ENCODE measurements at regions not wholly inside any gene's neighbourhood (a gene's known extent, or its start where the extent isn't known, plus 50 kb on each side); places are given as distances from the start of the nearest gene placed in this dataset.

DNA sequence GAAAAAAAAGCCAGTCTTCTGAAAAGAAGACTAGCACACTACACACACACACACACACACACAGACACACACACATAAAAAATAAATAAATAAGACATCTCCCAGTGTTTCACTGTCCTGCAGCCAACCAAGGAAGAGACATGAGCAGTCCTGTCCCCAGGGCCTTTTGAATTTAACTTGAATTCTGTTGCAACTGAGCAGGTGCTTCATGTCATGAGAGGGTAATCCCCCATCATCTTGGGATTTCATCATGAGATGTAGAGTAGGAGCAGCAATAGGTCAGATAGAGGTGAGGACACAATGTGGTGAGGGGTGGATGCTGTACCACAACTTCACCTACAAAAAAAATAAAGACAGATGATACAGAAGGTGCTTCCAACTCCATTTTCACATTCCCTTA, 682.2 kb upstream of the TSPY4 start:
- H3K9me3 ChIP-seq: no peaks in the 10 kb centered on the region
- intact Hi-C loops (cut with DNase I; ENCODE audit: low total_unique reads): no loop called here
- H3K4me1 ChIP-seq: no peaks in the 10 kb centered on the region
- H3K4me3 ChIP-seq: no peak overlapping the region
- DNase-seq: no peak
- no peak overlapping the region for H3K27ac ChIP-seq
- no peaks in the 10 kb centered on the region for H3K36me3 ChIP-seq
- no peaks in the 10 kb centered on the region for H3K27me3 ChIP-seq (replicated peaks in 1 of 7)
- TF ChIP-seq POLR2AphosphoS5 (IDR thresholded peaks at IDR 0.05) (no peak), POLR2A (IDR thresholded peaks at IDR 0.05) (no peak)
- TF ChIP-seq, protein P1, sequence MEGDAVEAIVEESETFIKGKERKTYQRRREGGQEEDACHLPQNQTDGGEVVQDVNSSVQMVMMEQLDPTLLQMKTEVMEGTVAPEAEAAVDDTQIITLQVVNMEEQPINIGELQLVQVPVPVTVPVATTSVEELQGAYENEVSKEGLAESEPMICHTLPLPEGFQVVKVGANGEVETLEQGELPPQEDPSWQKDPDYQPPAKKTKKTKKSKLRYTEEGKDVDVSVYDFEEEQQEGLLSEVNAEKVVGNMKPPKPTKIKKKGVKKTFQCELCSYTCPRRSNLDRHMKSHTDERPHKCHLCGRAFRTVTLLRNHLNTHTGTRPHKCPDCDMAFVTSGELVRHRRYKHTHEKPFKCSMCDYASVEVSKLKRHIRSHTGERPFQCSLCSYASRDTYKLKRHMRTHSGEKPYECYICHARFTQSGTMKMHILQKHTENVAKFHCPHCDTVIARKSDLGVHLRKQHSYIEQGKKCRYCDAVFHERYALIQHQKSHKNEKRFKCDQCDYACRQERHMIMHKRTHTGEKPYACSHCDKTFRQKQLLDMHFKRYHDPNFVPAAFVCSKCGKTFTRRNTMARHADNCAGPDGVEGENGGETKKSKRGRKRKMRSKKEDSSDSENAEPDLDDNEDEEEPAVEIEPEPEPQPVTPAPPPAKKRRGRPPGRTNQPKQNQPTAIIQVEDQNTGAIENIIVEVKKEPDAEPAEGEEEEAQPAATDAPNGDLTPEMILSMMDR (IDR thresholded peaks at IDR 0.05 in 8 of 11, conservative IDR thresholded peaks at IDR 0.05 in 3 of 11): no peak

DNA sequence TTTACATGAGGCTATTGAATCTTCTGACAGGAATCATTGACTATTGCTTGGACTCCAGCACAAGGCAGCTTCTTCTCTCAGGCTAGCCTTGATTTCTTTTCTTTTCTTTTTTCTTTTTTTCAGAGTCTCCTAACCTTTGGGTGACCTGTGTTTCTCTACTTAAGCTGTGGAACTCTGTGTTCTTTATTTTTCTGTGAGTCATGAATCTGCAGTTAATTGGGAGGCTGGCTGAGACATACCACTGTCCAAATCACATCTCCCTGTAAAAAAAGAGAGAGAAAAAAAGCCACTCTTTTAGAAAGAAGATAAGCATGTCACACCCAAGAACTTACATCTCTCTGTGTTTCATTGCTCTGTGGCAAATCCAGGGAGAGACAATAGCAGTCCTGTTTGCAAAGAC, 681.2 kb upstream of the TSPY4 start:
- Histone ChIP-seq H3K9me3 (no peaks in the 10 kb centered on the region), H3K4me1 (no peaks in the 10 kb centered on the region), H3K4me3 (no peak overlapping the region), H3K36me3 (no peaks in the 10 kb centered on the region), H3K27me3 (replicated peaks in 1 of 7) (no peaks in the 10 kb centered on the region), H3K27ac (no peak overlapping the region)
- DNase-seq: no peak
- no peak for TF ChIP-seq POLR2A (IDR thresholded peaks at IDR 0.05)
- TF ChIP-seq POLR2AphosphoS5 (IDR thresholded peaks at IDR 0.05): no peak
- TF ChIP-seq, protein P1 (IDR thresholded peaks at IDR 0.05 in 8 of 11, conservative IDR thresholded peaks at IDR 0.05 in 3 of 11): no peak
- intact Hi-C loops (cut with DNase I; ENCODE audit: low total_unique reads): no loop called here

DNA sequence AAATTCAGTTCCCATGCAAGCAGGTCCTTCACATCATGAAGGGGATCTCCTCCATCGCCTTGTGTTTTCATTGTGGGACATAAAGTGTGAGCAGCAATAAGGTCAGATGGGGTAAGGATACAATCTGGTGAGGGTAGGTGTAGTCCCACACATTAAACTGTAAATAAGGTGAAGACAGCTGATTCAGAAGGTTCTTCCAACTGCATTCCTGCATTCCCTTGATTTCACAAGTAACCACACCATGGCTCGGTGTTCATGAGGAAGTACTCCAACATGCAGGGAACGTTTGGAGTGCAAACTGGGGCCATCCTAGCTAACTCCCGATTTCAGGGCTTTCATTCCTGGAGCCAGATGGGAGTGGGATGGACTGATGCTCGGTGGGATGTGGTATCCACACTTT, 680.7 kb upstream of the TSPY4 start:
- no peak for DNase-seq
- Histone ChIP-seq H3K36me3 (no peaks in the 10 kb centered on the region), H3K9me3 (no peaks in the 10 kb centered on the region), H3K27me3 (replicated peaks in 1 of 7) (no peaks in the 10 kb centered on the region), H3K4me1 (no peaks in the 10 kb centered on the region), H3K27ac (no peak overlapping the region), H3K4me3 (no peak overlapping the region)
- WGBS, 5 donors: 54 to 60% (median 54%) methylated on average over 4 to 5 of the region's 5 CpGs; no CpG with 5 or more reads in 2 of the 5 donors
- TF ChIP-seq, protein P1 (IDR thresholded peaks at IDR 0.05 in 8 of 11, conservative IDR thresholded peaks at IDR 0.05 in 3 of 11): no peak
- TF ChIP-seq POLR2AphosphoS5 (IDR thresholded peaks at IDR 0.05): no peak
- no peak for TF ChIP-seq POLR2A (IDR thresholded peaks at IDR 0.05)
- intact Hi-C loops (cut with DNase I; ENCODE audit: low total_unique reads): no loop called here

DNA sequence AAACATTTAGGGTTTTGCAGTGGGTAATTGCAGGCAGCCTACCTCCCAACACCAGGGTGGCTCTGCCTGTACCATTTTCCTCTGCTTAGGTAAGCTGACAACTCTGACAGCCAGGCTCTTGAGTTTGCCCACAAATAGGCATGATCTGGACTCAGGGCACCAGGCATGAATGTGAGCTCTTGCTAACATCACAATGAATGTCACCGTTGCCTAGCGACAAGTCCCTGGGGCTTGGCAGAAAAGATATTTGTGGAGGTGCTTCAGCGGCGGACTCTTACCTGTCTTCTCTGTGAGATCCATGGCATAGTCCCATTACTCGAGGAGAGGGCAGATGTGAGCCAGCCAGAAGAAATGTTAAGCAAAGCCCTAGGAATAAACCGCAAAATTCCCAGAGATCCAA, 677.5 kb upstream of the TSPY4 start:
- no peak overlapping the region for H3K4me3 ChIP-seq
- TF ChIP-seq POLR2A (IDR thresholded peaks at IDR 0.05) (no peak), POLR2AphosphoS5 (IDR thresholded peaks at IDR 0.05) (no peak)
- TF ChIP-seq, protein P1 (IDR thresholded peaks at IDR 0.05 in 8 of 11, conservative IDR thresholded peaks at IDR 0.05 in 3 of 11): no peak
- intact Hi-C loops (cut with DNase I; ENCODE audit: low total_unique reads): no loop called here
- H3K4me1 ChIP-seq: no peaks in the 10 kb centered on the region
- no peaks in the 10 kb centered on the region for H3K27me3 ChIP-seq (replicated peaks in 1 of 7)
- no peak for DNase-seq
- no peaks in the 10 kb centered on the region for H3K36me3 ChIP-seq
- no peak overlapping the region for H3K27ac ChIP-seq
- H3K9me3 ChIP-seq: no peaks in the 10 kb centered on the region
- WGBS, 5 donors: 79 to 90% (median 88%) methylated on average over 6 of the region's 6 CpGs; no CpG with 5 or more reads in 2 of the 5 donors

Measured in spleen (tissue), 11 donors.